Liver (tissue), 8 donors: ENCODE measurements at regions not wholly inside any gene's neighbourhood (a gene's known extent, or its start where the extent isn't known, plus 50 kb on each side); places are given as distances from the start of the nearest gene placed in this dataset.

ENCODE experiments used
- DNase-seq: peaks from one replicate; pipeline ENCODE4 v3.0.0-alpha.2; 2017; ENCODE audit warnings: low spot score
- H3K27ac ChIP-seq, 2 donors: one replicate each; pipeline ENCODE4 v1.7.0; 2013; ENCODE audit warnings: inconsistent platforms in 2 of 2, low read length in 2 of 2, control low read depth in 1 of 2, low read depth in 1 of 2, mild to moderate bottlenecking in 1 of 2
- H3K27me3 ChIP-seq, 4 donors: one replicate each; pipeline versions ENCODE4 v1.6.1 to v1.7.0; 2013; ENCODE audit warnings: low read length in 3 of 4, inconsistent platforms in 1 of 4, mild to moderate bottlenecking in 1 of 4, moderate library complexity in 1 of 4; ENCODE audit not compliant: control insufficient read depth in 4 of 4, insufficient read depth in 4 of 4
- H3K36me3 ChIP-seq, 4 donors: one replicate each; pipeline versions ENCODE4 v1.6.1 to v1.7.0; 2013; ENCODE audit warnings: low read length in 3 of 4, mild to moderate bottlenecking in 3 of 4, low read depth in 1 of 4, moderate library complexity in 1 of 4; ENCODE audit not compliant: control insufficient read depth in 4 of 4, insufficient read depth in 3 of 4
- H3K4me1 ChIP-seq, 4 donors: one replicate each; pipeline versions ENCODE4 v1.6.1 to v1.7.0; 2013; ENCODE audit warnings: low read length in 3 of 4, mild to moderate bottlenecking in 3 of 4, moderate library complexity in 1 of 4; ENCODE audit not compliant: control insufficient read depth in 4 of 4, insufficient read depth in 4 of 4
- H3K4me3 ChIP-seq, 3 donors: one replicate each; pipeline versions ENCODE4 v1.6.1 to v1.7.0; 2013; ENCODE audit warnings: low read length in 3 of 3, control low read depth in 1 of 3, low read depth in 1 of 3, mild to moderate bottlenecking in 1 of 3
- H3K9ac ChIP-seq, 2 donors: one replicate each; pipeline ENCODE4 v1.7.0; 2013; ENCODE audit warnings: low read length in 2 of 2, mild to moderate bottlenecking in 2 of 2, moderate library complexity in 2 of 2, control low read depth in 1 of 2, low read depth in 1 of 2
- H3K9me3 ChIP-seq, 4 donors: one replicate each; pipeline versions ENCODE4 v1.6.1 to v1.7.0; 2013; ENCODE audit warnings: low read length in 3 of 4; ENCODE audit not compliant: control insufficient read depth in 4 of 4
- CTCF ChIP-seq: fragments of 150-350 bp; IDR thresholded peaks from 2 replicates; pipeline ENCODE4 v1.5.1; 2017; ENCODE audit warnings: improper control_type of control experiment, low read depth, low read length; ENCODE audit not compliant: missing input control
- EGR1 ChIP-seq, 2 donors: IDR thresholded peaks; 2 replicates each; pipeline ENCODE4 v1.6.1; 2016 to 2018; ENCODE audit warnings: antibody characterized with exemption in 2 of 2, low read depth in 2 of 2
- FOXA1 ChIP-seq: IDR thresholded peaks from 2 replicates; pipeline ENCODE4 v1.6.1; 2016; ENCODE audit warnings: antibody characterized with exemption
- FOXA2 ChIP-seq: IDR thresholded peaks from 2 replicates; pipeline ENCODE4 v1.6.1; 2016; ENCODE audit warnings: antibody characterized with exemption
- GABPA ChIP-seq, 2 donors: IDR thresholded peaks in 1 of 2; conservative IDR thresholded peaks in 1 of 2; 2 replicates each; pipeline ENCODE4 v1.6.1; 2016; ENCODE audit warnings: antibody characterized with exemption in 2 of 2, mild to moderate bottlenecking in 1 of 2, moderate library complexity in 1 of 2
- HNF4A ChIP-seq, 2 donors: conservative IDR thresholded peaks; 2 replicates each; pipeline ENCODE4 v1.6.1; 2016; ENCODE audit warnings: antibody characterized with exemption in 2 of 2, mild to moderate bottlenecking in 2 of 2
- HNF4G ChIP-seq: IDR thresholded peaks from 2 replicates; pipeline ENCODE4 v1.6.1; 2016; ENCODE audit warnings: antibody characterized with exemption
- JUND ChIP-seq, 2 donors: IDR thresholded peaks; 2 replicates each; pipeline ENCODE4 v1.6.1; 2016; ENCODE audit warnings: antibody characterized with exemption in 2 of 2
- NR2F2 ChIP-seq: IDR thresholded peaks from 2 replicates; pipeline ENCODE4 v1.6.1; 2016; ENCODE audit warnings: antibody characterized with exemption
- RAD21 ChIP-seq, 2 donors: IDR thresholded peaks; 2 replicates each; pipeline ENCODE4 v1.6.1; 2016; ENCODE audit warnings: antibody characterized with exemption in 2 of 2, mild to moderate bottlenecking in 2 of 2
- REST ChIP-seq: IDR thresholded peaks from 2 replicates; pipeline ENCODE4 v1.6.1; 2016; ENCODE audit warnings: antibody characterized with exemption, mild to moderate bottlenecking
- RXRA ChIP-seq, 2 donors: IDR thresholded peaks; 2 replicates each; pipeline ENCODE4 v1.6.1; 2017 to 2018; ENCODE audit warnings: antibody characterized with exemption in 2 of 2, mild to moderate bottlenecking in 1 of 2
- SP1 ChIP-seq: IDR thresholded peaks from 2 replicates; pipeline ENCODE4 v1.6.1; 2018; ENCODE audit warnings: antibody characterized with exemption, mild to moderate bottlenecking
- TAF1 ChIP-seq: conservative IDR thresholded peaks from 2 replicates; pipeline ENCODE4 v1.6.1; 2016; ENCODE audit warnings: antibody characterized with exemption, mild to moderate bottlenecking
- YY1 ChIP-seq: IDR thresholded peaks from 2 replicates; pipeline ENCODE4 v1.6.1; 2016; ENCODE audit warnings: antibody characterized with exemption, mild to moderate bottlenecking
- WGBS: extraction: QIAGEN DNeasy Blood & Tissue Kit; methylation state at CpG from one replicate; pipeline ENCODE4 v1.1.7; 2013; 5-methylcytosine and 5-hydroxymethylcytosine counted together
- donor health status: healthy.
- donor health status: healthy.
- donor health status: healthy.
- donor health status: healthy.
- donor health status: healthy.

- 74% methylated on average over 4 of the region's 4 CpGs for WGBS
- TF ChIP-seq RAD21 (IDR thresholded peaks at IDR 0.05): no peak
- TF ChIP-seq FOXA1: no peak
- TF ChIP-seq TAF1: no peak
- no peak for TF ChIP-seq HNF4G
- TF ChIP-seq YY1: no peak
- TF ChIP-seq EGR1 (IDR thresholded peaks at IDR 0.05; ENCODE audit: low read depth in 2 of 2): no peak
- TF ChIP-seq FOXA2: no peak
- no peak for TF ChIP-seq RXRA (IDR thresholded peaks at IDR 0.05)
- no peak for TF ChIP-seq GABPA (IDR thresholded peaks at IDR 0.05 in 1 of 2, conservative IDR thresholded peaks at IDR 0.05 in 1 of 2)
- no peak for TF ChIP-seq SP1
- no peak for TF ChIP-seq NR2F2
- no peak for TF ChIP-seq JUND (IDR thresholded peaks at IDR 0.05)
- H3K4me1 ChIP-seq: no peaks in the 10 kb centered on the region
- no peak overlapping the region for H3K9ac ChIP-seq
- no peaks in the 10 kb centered on the region for H3K9me3 ChIP-seq
- H3K4me3 ChIP-seq: no peak overlapping the region
- no peak overlapping the region for H3K27ac ChIP-seq
- no peaks in the 10 kb centered on the region for H3K27me3 ChIP-seq
- DNase-seq: no peak
- H3K36me3 ChIP-seq: no peaks in the 10 kb centered on the region
Measured at GRCh38 chr11:38100836-38101462, 1502.9 kb upstream of the RAG2 start.

GRCh38 chr11:38095268-38095667 is 1497.2 kb upstream of the RAG2 start:
- no peak overlapping the region for H3K27ac ChIP-seq
- H3K36me3 ChIP-seq: no peaks in the 10 kb centered on the region
- DNase-seq: no peak
- 78% methylated on average over 2 of the region's 2 CpGs for WGBS
- H3K4me3 ChIP-seq: no peak overlapping the region
- no peaks in the 10 kb centered on the region for H3K9me3 ChIP-seq
- H3K9ac ChIP-seq: no peak overlapping the region
- peaks cover 0 to 2% (median 0%) of the 10 kb centered on the region in 4 donors for H3K4me1 ChIP-seq
- no peak for TF ChIP-seq HNF4A (conservative IDR thresholded peaks at IDR 0.05)
- TF ChIP-seq YY1: no peak
- TF ChIP-seq EGR1 (IDR thresholded peaks at IDR 0.05; ENCODE audit: low read depth in 2 of 2): no peak
- no peak for TF ChIP-seq CTCF
- TF ChIP-seq NR2F2: no peak
- TF ChIP-seq GABPA (IDR thresholded peaks at IDR 0.05 in 1 of 2, conservative IDR thresholded peaks at IDR 0.05 in 1 of 2): no peak
- TF ChIP-seq RXRA (IDR thresholded peaks at IDR 0.05): no peak
- no peak for TF ChIP-seq REST
- TF ChIP-seq FOXA2: no peak
- no peak for TF ChIP-seq JUND (IDR thresholded peaks at IDR 0.05)
- no peak for TF ChIP-seq FOXA1
- no peaks in the 10 kb centered on the region for H3K27me3 ChIP-seq
